PC-9 (cell line): ENCODE measurements at regions not wholly inside any gene's neighbourhood (a gene's known extent, or its start where the extent isn't known, plus 50 kb on each side); places are given as distances from the start of the nearest gene placed in this dataset.

Source experiments
- CTCF ChIP-seq: fragments of 200-600 bp; sonication (generic); conservative IDR thresholded peaks from 2 replicates; pipeline ENCODE4 v1.6.1; 2017; ENCODE audit warnings: mixed run types, antibody characterized with exemption, mild to moderate bottlenecking, moderate library complexity
- EZH2 ChIP-seq: fragments of 200-600 bp; sonication (generic); IDR thresholded peaks from 2 replicates; pipeline ENCODE4 v1.8.0; 2017; ENCODE audit warnings: antibody characterized with exemption, low read depth

DNA sequence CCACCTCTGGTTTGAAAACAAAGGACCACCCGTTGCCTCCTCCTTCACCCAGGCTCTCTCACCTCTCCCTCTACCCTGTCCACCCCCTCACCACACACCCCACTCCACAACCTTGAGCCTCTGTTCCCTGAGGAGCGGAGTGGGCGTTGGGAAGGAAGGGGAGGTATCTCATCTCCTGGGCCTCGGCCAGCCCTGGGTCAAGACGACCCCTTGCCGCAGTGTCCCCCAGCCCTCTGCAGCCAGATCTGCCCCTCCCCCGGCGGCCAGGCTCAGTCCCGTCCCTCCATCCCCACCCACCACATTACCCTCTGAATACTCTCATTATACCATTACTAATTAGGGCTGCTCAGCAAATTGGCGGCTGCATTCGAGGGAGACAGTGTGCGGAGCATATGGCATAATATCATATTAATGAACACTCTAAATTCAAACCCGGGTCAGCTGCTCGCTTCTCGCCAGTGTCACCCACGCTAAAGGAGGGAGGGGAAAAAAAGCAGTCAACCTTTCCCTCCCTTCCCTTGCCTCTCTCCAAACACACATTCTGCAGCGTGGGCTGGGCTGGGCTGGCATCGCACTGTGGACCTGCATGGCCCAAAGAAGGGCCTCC lies 123.2 kb upstream of the LHX1 start:
- TF ChIP-seq CTCF (no peak), EZH2 (no peak)
